Neuronal stem cell (in vitro differentiated cells): ENCODE measurements at regions not wholly inside any gene's neighbourhood (a gene's known extent, or its start where the extent isn't known, plus 50 kb on each side); places are given as distances from the start of the nearest gene placed in this dataset. TPM values are rescaled to one million over a fixed set of nuclear protein-coding genes. Genes with fewer than 3 reads are reported as not detected.

Source experiments
- DNase-seq: peaks from one replicate; pipeline ENCODE4 v3.0.0-alpha.2; 2013; ENCODE audit warnings: low spot score
- H2AFZ ChIP-seq: one replicate; pipeline ENCODE4 v1.6.1; 2013; ENCODE audit warnings: mild to moderate bottlenecking, low read length, inconsistent platforms
- H2AK5ac ChIP-seq: 2 replicates; pipeline ENCODE4 v1.6.1; 2013; ENCODE audit warnings: low read depth, mild to moderate bottlenecking, inconsistent platforms, low read length, moderate library complexity, mixed read lengths
- H2BK120ac ChIP-seq: 2 replicates; pipeline ENCODE4 v1.6.1; 2013; ENCODE audit warnings: low read depth, mild to moderate bottlenecking, inconsistent platforms, low read length, moderate library complexity, mixed read lengths
- H2BK12ac ChIP-seq: one replicate; pipeline ENCODE4 v1.6.1; 2013; ENCODE audit warnings: low read length, inconsistent platforms
- H2BK15ac ChIP-seq: 2 replicates; pipeline ENCODE4 v1.6.1; 2013; ENCODE audit warnings: mild to moderate bottlenecking, low read length, inconsistent platforms, mixed read lengths
- H2BK5ac ChIP-seq: one replicate; pipeline ENCODE4 v1.6.1; 2013; ENCODE audit warnings: inconsistent platforms, mild to moderate bottlenecking, low read length, moderate library complexity
- H3K14ac ChIP-seq: one replicate; pipeline ENCODE4 v1.6.1; 2013; ENCODE audit warnings: low read length, inconsistent platforms
- H3K18ac ChIP-seq: 2 replicates; pipeline ENCODE4 v1.6.1; 2013; ENCODE audit warnings: low read length, inconsistent platforms
- H3K23ac ChIP-seq: 2 replicates; pipeline ENCODE4 v1.6.1; 2013; ENCODE audit warnings: low read depth, mild to moderate bottlenecking, mixed read lengths, low read length, inconsistent platforms; ENCODE audit not compliant: poor library complexity
- H3K27ac ChIP-seq: replicated peaks from 3 replicates; pipeline ENCODE4 v1.5.1; 2013; ENCODE audit warnings: low read length, inconsistent platforms
- H3K27me3 ChIP-seq, 3 experiments: 2 replicates each; pipeline ENCODE4 v1.6.1; 2013; ENCODE audit warnings: low read length in 3 of 3, mild to moderate bottlenecking in 2 of 3, inconsistent platforms in 1 of 3, low read depth in 1 of 3, mixed read lengths in 1 of 3, moderate library complexity in 1 of 3; ENCODE audit not compliant: control insufficient read depth in 3 of 3, insufficient read depth in 3 of 3
- H3K36me3 ChIP-seq, 2 donors: replicated peaks in 1 of 2; 2 replicates each; pipeline ENCODE4 v1.6.1; 2013; ENCODE audit warnings: low read length in 2 of 2; ENCODE audit not compliant: control insufficient read depth in 2 of 2, insufficient read depth in 2 of 2
- H3K4ac ChIP-seq: 2 replicates; pipeline ENCODE4 v1.6.1; 2013; ENCODE audit warnings: inconsistent platforms, mild to moderate bottlenecking, low read length, moderate library complexity
- H3K4me1 ChIP-seq, 2 donors: 1 replicate in 1 of 2; 2 replicates in 1 of 2; pipeline ENCODE4 v1.6.1; 2013; ENCODE audit warnings: low read length in 2 of 2, low read depth in 1 of 2; ENCODE audit not compliant: control insufficient read depth in 2 of 2, insufficient read depth in 1 of 2
- H3K4me2 ChIP-seq: one replicate; pipeline ENCODE4 v1.6.1; 2013; ENCODE audit warnings: mild to moderate bottlenecking, low read length, inconsistent platforms; ENCODE audit not compliant: insufficient read depth, poor library complexity, severe bottlenecking
- H3K4me3 ChIP-seq, 2 donors: 2 replicates each; pipeline ENCODE4 v1.5.1; 2013; ENCODE audit warnings: low read length in 2 of 2, mild to moderate bottlenecking in 2 of 2, inconsistent platforms in 1 of 2, moderate library complexity in 1 of 2
- H3K79me1 ChIP-seq: one replicate; pipeline ENCODE4 v1.6.1; 2013; ENCODE audit warnings: low read depth, mild to moderate bottlenecking, inconsistent platforms, low read length, moderate library complexity
- H3K9ac ChIP-seq: one replicate; pipeline ENCODE4 v1.6.1; 2013; ENCODE audit warnings: mild to moderate bottlenecking, low read depth, low read length, inconsistent platforms; ENCODE audit not compliant: poor library complexity
- H3K9me3 ChIP-seq, 2 donors: replicated peaks in 1 of 2; 2 replicates each; pipeline versions ENCODE3 to v1.6.1; 2013; ENCODE audit warnings: low read length in 2 of 2, mild to moderate bottlenecking in 2 of 2, inconsistent platforms in 1 of 2, low read depth in 1 of 2, mixed read lengths in 1 of 2, moderate library complexity in 1 of 2; ENCODE audit not compliant: control insufficient read depth in 2 of 2, insufficient read depth in 1 of 2
- H4K8ac ChIP-seq: one replicate; pipeline ENCODE4 v1.6.1; 2013; ENCODE audit warnings: low read depth, mild to moderate bottlenecking, inconsistent platforms, low read length, moderate library complexity
- H4K91ac ChIP-seq: one replicate; pipeline ENCODE4 v1.6.1; 2013; ENCODE audit warnings: low read length, low read depth, mild to moderate bottlenecking, inconsistent platforms; ENCODE audit not compliant: poor library complexity
- WGBS, 2 donors: extraction: QIAGEN DNeasy Blood & Tissue Kit; methylation state at CpG; one replicate each; pipeline ENCODE4 v1.1.7; 2013; ENCODE audit warnings: missing lambda C conversion rate in 2 of 2, mixed read lengths in 1 of 2; ENCODE audit not compliant: insufficient read length in 2 of 2, insufficient replicate concordance in 1 of 2; ENCODE audit errors: extremely low coverage in 2 of 2; 5-methylcytosine and 5-hydroxymethylcytosine counted together
- small RNA-seq: library from polyadenylated mRNA; stranded (forward); fragments of <200 nt; extraction: miRNeasy Mini kit (QIAGEN cat#:217004); gene quantifications from one replicate; pipeline ENCODE3, GENCODE V24; 2013; ENCODE audit not compliant: insufficient read depth

GRCh38 chr9:72420783-72421182, 55.8 kb upstream of the ZFAND5 start:
- Histone ChIP-seq H3K14ac (no peak overlapping the region), H4K8ac (no peak overlapping the region), H2BK15ac (no peak overlapping the region), H3K4ac (no peak overlapping the region), H3K27ac (no peak overlapping the region), H2AK5ac (no peak overlapping the region), H2BK5ac (no peak overlapping the region), H3K23ac (no peak overlapping the region), H2BK120ac (no peak overlapping the region), H3K79me1 (no peaks in the 10 kb centered on the region), H3K9me3 (no peaks in the 10 kb centered on the region), H2BK12ac (no peak overlapping the region), H3K9ac (no peak overlapping the region), H3K4me2 (no peak overlapping the region), H2AFZ (no peak overlapping the region), H3K18ac (no peak overlapping the region), H3K4me3 (no peak overlapping the region), H3K4me1 (no peaks in the 10 kb centered on the region), H4K91ac (no peak overlapping the region), H3K36me3 (no peaks in the 10 kb centered on the region), H3K27me3 (no peaks in the 10 kb centered on the region)
- DNase-seq = no peak

- Histone ChIP-seq H3K14ac (no peak overlapping the region), H3K4me3 (no peak overlapping the region), H4K91ac (no peak overlapping the region), H3K27me3 (no peaks in the 10 kb centered on the region), H3K79me1 (no peaks in the 10 kb centered on the region), H2BK12ac (no peak overlapping the region), H3K36me3 (no peaks in the 10 kb centered on the region), H4K8ac (no peak overlapping the region), H2AK5ac (no peak overlapping the region), H3K27ac (no peak overlapping the region), H2AFZ (no peak overlapping the region), H2BK5ac (no peak overlapping the region), H3K23ac (no peak overlapping the region), H3K4me2 (no peak overlapping the region), H3K9me3 (no peaks in the 10 kb centered on the region), H3K4me1 (no peaks in the 10 kb centered on the region), H3K18ac (no peak overlapping the region), H2BK120ac (no peak overlapping the region), H2BK15ac (no peak overlapping the region), H3K4ac (no peak overlapping the region), H3K9ac (no peak overlapping the region)
- DNase-seq = no peak
- WGBS, 2 donors = no CpG with 5 or more reads among the region's 2 CpGs
Measured at GRCh38 chr9:72415948-72416347, 50.9 kb upstream of the ZFAND5 start.

GRCh38 chr9:72415163-72415562, 50.2 kb upstream of the ZFAND5 start:
- Histone ChIP-seq H2BK15ac (no peak overlapping the region), H3K79me1 (no peaks in the 10 kb centered on the region), H4K91ac (no peak overlapping the region), H3K4me2 (no peak overlapping the region), H4K8ac (no peak overlapping the region), H3K4ac (no peak overlapping the region), H2BK5ac (no peak overlapping the region), H3K36me3 (no peaks in the 10 kb centered on the region), H3K23ac (no peak overlapping the region), H3K9ac (no peak overlapping the region), H3K4me1 (no peaks in the 10 kb centered on the region), H2BK12ac (no peak overlapping the region), H2AK5ac (no peak overlapping the region), H3K14ac (no peak overlapping the region), H3K9me3 (no peaks in the 10 kb centered on the region), H3K18ac (no peak overlapping the region), H2AFZ (no peak overlapping the region), H3K4me3 (no peak overlapping the region), H3K27me3 (no peaks in the 10 kb centered on the region), H3K27ac (no peak overlapping the region), H2BK120ac (no peak overlapping the region)
- no peak for DNase-seq

Small RNA genes in the stretch of these regions (small RNA-seq; reads per million reads assigned to genes)
- not detected for gene AL445646.1
